HG03521 (cell line): ENCODE measurements at regions not wholly inside any gene's neighbourhood (a gene's known extent, or its start where the extent isn't known, plus 50 kb on each side); places are given as distances from the start of the nearest gene placed in this dataset.

Experiments
- ATAC-seq: cut with Tn5 transposase; IDR thresholded peaks from one replicate; pipeline ENCODE4 v1.9.1; 2021; ENCODE audit warnings: mild to moderate bottlenecking, moderate library complexity; ENCODE audit not compliant: unreplicated experiment

DNA sequence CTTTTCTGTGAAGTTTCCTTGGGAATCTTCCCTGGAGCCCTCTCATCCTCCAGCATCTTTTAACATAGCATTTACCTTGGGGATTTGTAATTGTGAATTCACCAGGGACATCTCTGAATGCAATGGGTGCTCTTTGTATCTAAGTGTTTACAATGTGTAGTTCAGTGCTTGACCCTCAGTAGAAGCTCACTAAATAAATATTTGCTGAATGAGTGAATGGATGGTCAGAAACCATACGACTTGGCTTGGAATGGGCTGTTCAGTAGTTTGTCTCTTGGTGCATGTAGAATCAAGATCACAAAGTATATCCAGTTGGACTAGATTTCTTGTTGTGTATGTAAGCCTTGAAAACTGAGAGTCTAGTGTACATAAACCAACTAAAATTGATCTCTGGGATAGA lies 81.8 kb upstream of the MEF2C start:
- no peak for ATAC-seq

DNA sequence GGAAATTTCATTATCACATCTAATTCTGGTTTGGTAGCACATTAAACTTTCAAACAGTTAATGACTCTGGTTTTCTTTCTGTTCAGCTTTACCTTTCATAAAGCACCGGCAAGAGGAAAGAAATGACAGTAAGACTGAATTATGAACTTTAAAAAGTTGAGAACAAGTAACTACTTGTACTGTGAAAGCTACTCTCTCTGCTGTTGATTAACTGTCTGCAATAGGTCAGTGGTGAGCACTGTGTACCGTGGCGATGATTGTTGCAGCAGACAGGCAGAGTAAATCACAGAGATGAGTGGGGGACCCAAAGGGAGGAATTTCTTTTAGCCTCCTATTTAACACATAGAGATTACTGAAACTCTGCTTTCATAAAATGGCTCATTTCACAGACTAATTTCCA lies 74.0 kb upstream of the MEF2C start:
- ATAC-seq: no peak

DNA sequence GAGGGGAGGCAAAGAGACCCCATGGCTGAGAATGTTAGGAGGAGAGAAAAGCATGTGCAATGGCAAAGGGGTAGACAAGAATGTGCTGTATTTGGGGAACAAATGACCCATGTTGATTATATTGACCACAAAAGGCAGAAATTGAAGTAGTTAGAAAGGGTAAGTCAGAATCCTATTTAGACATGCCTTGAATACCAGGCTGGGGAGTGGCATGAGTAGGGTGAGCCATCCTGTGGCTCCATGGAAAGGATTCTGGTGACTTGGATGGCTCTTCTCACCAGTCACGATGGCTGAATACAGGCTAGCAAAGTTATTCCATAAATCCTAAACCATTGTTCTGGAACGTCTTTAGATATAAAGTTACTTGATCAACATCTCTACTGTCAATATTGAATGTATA lies 73.4 kb upstream of the MEF2C start:
- ATAC-seq: no peak

DNA sequence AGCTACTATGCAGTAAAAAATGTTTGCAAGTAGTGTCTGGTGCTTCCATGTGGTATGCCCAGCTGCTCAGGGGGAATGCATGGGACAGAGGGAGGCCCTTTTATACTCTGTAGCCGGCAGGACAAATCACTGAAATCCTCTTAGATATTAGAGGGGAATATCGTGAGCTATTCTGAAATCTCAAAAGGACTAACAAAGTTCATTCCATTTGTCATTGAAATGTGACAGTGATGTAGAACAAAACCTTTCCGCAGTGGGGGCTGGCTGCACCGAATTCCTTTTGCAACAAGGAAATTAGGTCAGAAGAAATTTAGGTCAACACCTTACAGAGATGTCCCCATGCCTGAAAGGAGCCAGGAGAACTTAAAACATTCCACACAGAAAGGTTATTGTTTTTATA lies 72.4 kb upstream of the MEF2C start:
- no peak for ATAC-seq

DNA sequence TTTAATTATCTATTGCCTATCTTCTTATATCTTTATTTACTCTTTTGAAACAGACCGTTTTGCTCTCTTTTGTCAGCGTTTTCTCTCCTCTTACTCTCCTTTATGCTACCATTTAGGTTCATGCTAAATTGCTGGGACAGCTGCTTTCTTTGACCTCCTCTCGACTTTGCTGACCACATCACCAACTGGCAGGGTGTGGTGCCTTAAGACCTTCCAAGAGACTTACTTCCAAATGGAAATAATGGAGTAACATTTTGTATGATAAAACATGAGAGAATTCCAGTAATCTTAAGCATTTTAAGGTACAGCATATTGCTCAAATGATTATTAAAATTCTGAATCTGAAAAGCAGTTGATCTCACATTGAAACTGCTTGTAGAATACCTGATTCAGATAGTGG lies 71.5 kb upstream of the MEF2C start:
- no peak for ATAC-seq

DNA sequence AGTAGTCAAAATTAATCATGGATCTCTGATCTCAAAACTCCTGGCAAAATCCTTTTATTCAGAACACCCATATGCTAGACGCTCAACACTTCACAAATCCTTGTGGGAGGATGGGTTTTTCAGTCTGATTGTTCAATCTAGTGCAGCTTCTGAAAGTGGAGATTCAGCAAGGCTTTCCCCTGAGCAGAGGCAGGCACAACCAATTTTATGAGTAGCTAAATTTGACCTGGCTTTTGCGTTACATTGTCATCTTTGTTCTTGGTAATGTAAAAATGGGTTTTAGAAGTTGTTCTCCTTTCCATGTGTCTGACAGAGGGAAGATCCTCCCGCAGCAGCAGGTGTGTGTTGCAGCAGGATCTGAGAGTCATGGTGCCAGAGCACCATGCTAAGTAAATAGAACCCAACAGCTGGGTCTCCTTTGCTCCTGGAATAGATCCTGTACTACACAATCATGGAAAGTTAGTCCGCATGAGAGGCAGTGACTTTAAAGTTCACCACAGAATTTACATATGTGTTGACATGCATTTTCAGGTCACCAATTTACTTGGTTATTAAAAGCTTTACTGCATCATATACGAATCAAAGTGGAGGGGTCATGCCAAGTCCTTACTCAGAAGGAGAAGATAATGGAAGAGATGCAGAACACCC lies 70.1 kb upstream of the MEF2C start:
- ATAC-seq: no peak

DNA sequence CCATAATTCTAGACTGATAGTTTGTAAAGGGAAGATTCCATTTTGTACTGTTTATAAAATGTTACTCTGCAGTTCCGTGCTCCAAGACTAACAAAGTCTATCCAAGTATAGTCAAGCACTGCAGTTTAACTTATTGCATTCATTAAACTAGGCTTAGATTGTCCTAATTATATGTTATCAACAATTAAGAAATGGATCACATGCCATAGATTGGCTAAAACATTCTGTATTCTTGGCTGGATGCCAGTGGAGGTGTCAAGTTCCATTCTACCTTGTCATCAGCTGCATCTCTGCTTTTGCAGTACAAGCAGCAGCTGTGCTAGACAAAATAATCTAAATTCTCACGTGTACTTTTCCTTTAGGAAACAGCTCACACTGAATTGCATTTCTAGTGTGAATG lies 69.4 kb upstream of the MEF2C start:
- no peak for ATAC-seq

DNA sequence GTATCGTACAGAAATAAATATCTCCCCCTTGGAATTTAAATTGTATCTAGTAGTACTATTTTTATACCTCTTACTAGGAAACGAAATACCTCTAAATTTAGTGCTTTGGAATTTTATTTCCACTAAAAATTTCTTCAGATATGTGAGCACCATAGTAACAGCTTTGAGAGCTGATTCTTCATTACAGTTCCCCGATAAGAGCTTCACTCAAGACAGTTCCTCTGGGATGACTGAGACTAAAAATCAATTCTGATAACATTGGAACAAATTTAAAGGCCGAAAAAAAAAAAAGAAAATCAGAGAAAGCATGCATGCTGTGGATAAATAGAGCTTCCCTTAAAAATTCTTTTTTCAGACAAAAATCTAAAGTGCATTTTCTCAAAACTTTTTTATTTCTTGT lies 68.5 kb upstream of the MEF2C start:
- no peak for ATAC-seq

DNA sequence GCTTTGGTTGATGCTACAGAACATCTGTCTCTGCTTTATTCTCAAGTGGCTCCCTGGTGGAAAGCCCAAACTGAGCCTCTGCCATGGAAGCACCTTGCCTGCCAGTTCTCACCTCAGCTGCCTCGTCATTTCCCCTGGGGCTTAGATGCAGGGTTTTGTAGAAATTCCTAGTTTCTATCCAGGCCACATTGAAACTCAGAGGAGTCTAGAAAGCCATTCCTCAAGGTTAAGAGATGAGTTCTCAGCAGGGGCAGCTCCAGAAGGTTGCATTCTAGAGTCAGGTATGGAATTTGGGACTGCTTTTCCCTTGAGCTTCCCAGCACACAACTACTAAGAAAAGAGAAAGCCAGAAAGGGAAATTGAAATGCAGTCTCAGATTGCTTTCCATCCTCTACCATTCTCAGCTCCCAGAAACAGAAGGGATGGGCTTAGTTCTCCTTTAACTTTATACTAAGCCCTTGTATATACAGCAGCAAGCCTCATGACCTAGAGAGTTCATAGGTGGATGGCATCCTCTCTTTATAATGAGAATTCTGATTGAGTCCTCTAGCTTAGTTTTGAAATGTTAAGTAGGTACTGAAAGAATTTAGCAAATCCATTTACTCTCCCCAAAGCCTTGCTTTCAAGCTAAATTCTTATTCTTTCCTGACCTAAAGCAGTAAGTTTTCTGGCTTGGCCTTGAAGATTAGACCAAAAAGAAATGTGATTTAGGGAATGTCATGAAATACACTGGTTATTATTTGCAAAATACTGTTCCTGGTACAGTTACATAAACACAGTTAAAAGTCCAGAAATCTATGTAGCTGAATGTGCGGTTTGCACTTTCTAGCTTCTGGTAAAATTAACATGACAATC lies 66.0 kb upstream of the MEF2C start:
- no peak for ATAC-seq

DNA sequence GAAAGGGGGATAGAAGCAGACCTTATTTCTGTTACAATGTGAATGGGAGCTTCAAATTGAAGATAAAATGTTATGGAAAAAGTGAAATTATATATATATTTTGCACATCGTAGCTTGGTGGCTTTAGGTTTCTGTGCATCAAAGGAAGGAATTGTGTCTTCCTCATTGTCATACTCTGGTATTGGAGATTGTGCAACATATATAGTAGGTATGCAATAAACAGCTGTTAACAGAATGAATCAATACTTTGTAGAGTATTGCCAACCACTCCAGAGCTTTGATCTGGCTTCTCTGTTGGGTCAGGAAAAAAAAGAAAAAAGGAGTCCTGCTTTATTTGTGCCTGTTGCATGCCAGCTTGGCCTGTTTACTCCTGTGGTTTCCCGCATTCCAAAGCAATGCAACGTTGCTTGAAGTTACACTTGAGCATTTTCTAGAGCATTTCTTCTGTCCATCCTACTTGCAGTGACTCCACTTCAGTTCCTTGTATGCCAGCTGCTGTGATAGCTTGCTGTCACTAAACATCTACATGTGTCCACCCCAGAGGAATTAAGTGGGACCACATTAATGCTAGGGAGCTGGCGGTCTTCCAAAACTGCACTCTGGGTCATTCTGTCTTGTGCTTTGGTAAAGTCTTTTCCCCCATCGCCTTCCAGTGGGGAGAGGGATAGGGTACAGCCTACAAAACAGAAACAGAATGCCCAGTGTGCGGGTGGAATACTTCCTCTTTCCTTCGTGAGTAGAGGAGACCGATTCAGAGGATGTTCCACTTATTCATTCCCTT lies 62.0 kb upstream of the MEF2C start:
- no peak for ATAC-seq

DNA sequence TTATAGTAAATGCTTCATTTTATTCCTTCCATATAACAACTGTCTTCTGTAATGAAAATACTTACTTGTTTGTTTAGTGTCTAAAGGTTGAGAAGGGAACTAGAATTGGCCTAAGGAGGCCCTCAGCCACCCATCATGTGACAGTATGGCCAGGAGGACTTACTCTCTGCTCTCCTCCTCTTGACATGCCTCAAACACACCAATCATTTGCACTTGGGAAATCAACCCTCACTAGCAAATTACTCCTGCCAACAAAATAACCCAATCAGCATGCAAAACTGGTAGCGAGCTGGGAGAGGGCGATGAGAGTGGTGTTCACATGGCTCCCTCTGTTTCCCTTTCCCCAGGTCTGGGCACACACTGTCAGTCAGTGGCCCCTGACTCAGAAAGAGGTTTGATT lies 58.6 kb upstream of the MEF2C start:
- ATAC-seq: no peak

DNA sequence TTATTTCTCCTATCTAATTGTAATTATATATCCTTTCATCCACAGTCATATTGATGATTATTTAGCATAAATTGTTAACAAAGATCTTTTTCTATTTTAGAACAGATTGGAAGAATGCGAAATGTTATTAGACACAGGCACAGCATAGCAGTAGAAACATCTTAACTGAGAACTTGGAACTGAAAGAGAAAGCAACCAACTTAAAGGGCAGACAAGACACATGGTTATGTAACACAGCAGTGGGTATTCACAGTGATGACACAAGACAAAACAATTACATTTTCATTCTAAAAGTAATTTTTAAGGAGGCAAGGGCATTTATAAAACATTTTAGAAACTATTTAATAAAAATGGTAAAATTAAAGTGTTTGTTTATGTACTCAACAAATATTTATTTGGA lies 57.7 kb upstream of the MEF2C start:
- ATAC-seq: no peak

DNA sequence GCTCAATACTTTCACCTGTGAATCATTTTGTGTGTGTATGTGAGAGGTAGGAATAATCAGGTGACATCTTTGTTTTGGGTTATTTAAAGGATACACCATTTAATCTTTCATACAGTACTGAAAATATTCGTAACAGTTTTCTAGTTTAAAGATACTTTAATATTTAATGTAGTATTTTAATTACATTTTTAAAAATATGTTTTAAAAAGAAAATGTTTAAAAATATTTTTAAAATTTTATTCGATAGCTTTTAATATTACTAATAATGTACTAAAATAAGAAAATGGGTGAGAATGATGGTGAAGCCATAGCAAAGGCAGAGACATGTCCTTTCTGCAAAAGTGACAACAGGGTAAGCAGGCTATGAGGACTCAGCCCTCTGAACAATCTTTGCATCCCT lies 56.3 kb upstream of the MEF2C start:
- ATAC-seq: no peak

DNA sequence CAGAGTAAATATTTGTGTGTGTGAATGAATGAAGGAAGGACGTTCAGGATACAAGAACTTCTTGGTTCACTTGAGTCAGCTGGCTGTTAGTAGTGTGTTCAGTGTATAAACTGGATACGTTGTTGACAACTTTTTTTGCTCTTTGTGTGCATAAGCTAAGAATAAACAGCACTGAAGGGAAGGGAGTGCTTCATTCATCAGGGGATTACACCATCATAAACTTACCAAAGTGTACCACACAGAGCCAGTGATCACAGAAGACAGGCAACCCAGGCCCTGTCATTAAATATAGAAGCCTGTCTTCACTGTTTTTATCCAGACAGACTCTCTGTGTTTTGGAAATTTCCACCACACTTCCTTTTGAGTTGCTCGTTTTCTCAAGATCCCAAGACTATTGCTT lies 55.5 kb upstream of the MEF2C start:
- ATAC-seq: no peak

DNA sequence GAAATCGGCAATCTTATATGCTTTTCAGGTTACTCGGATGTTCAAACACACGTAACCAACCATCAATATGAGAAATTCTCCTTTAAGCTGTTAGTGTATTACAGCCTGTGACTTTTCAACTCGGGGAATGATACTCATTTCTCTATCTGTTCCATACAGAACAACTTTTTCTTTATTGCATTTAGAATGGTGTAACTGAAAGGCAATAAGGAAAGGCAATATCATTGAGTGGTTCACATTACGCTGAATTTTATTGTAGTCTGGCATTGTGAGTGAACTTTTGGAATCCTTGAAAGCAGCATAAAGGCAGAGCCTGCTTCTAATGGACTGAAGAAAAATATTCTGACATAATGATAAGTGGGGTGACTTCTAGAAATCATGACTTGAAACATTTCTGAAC lies 54.4 kb upstream of the MEF2C start:
- ATAC-seq: no peak

DNA sequence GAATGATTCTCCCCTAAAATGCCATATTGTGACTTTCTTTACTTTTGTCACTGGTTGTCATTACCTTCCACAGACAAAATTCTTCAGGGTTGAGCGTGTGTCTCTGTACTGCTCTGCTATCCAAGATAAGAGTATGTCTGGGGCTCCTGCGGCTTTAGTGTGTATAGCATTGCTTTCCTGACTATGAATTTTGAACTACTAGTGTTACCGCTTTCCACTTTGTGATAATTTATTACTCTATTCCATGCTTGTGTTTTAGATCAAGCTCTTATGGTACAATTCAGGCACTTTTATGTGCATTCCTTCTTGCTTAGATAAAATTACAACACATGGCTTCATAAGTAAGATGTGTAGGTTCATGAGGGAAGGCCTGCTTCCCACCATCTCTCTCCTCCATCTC lies 51.5 kb upstream of the MEF2C start:
- ATAC-seq: no peak
